T47D (cell line): ENCODE measurements at regions not wholly inside any gene's neighbourhood (a gene's known extent, or its start where the extent isn't known, plus 50 kb on each side); places are given as distances from the start of the nearest gene placed in this dataset.

Source experiments
- DNase-seq, 2 experiments: peaks; one replicate each; pipeline versions ENCODE4 v3.0.0 to v3.0.0-alpha.2; 2011 to 2012; ENCODE audit warnings: low read depth in 1 of 2, low spot score in 1 of 2
- JUND ChIP-seq: IDR thresholded peaks from 2 replicates; pipeline ENCODE4 v1.6.1; 2012; ENCODE audit warnings: low read depth
- in situ Hi-C: cut with HindIII; loops from 2 replicates; pipeline ENCODE4 v1.10.0; 2016; ENCODE audit warnings: low sequenced_read_pairs, low pct_unique_long_range_greater_than_20kb

GRCh38 chr9:2403701-2404100, 217.9 kb upstream of the VLDLR start:
- in situ Hi-C loops: no loop called here
- no peak for TF ChIP-seq JUND
- DNase-seq: no peak

GRCh38 chr9:2406252-2406651, 215.3 kb upstream of the VLDLR start:
- no peak for DNase-seq
- no peak for TF ChIP-seq JUND
- in situ Hi-C loops: no loop called here

- no peak for DNase-seq
- TF ChIP-seq JUND: no peak
Observed at GRCh38 chr9:2407450-2407849, 214.1 kb upstream of the VLDLR start.

GRCh38 chr9:2411459-2412215, 209.9 kb upstream of the VLDLR start:
- TF ChIP-seq JUND: no peak
- peak in 1 of 2 experiments; percentile 74 for DNase-seq

More at GRCh38 chr9:2407450-2407849, 214.1 kb upstream of the VLDLR start:
- in situ Hi-C loops: no loop called here

GRCh38 chr9:2413160-2413805, 208.3 kb upstream of the VLDLR start:
- no peak for DNase-seq
- TF ChIP-seq JUND: no peak
- in situ Hi-C loops: no loop called here

More at GRCh38 chr9:2411459-2412215, 209.9 kb upstream of the VLDLR start:
- in situ Hi-C loops: no loop called here

GRCh38 chr9:2414465-2414864, 207.1 kb upstream of the VLDLR start:
- DNase-seq: no peak
- no peak for TF ChIP-seq JUND
- in situ Hi-C loops: no loop called here

GRCh38 chr9:2415326-2415725, 206.3 kb upstream of the VLDLR start:
- TF ChIP-seq JUND: no peak
- in situ Hi-C loops: no loop called here
- DNase-seq: no peak

- no peak for DNase-seq
- in situ Hi-C loops: no loop called here
- no peak for TF ChIP-seq JUND
Observed at GRCh38 chr9:2417730-2418129, 203.9 kb upstream of the VLDLR start.

- no peak for TF ChIP-seq JUND
- DNase-seq: peak in 1 of 2 experiments; percentile 9
- in situ Hi-C loops: no loop called here
Observed at GRCh38 chr9:2418619-2419018, 203.0 kb upstream of the VLDLR start.

- in situ Hi-C loops: no loop called here
- DNase-seq: no peak
- TF ChIP-seq JUND: no peak
Observed at GRCh38 chr9:2419347-2419746, 202.2 kb upstream of the VLDLR start.

GRCh38 chr9:2420543-2420942, 201.0 kb upstream of the VLDLR start:
- TF ChIP-seq JUND: no peak
- in situ Hi-C loops: no loop called here
- no peak for DNase-seq

GRCh38 chr9:2424619-2425033, 197.0 kb upstream of the VLDLR start:
- in situ Hi-C loops: no loop called here
- TF ChIP-seq JUND: no peak
- DNase-seq: no peak

- no peak for DNase-seq
Observed at GRCh38 chr9:2425676-2426075, 195.9 kb upstream of the VLDLR start.

More at GRCh38 chr9:2425676-2426075, 195.9 kb upstream of the VLDLR start:
- in situ Hi-C loops: no loop called here
- no peak for TF ChIP-seq JUND
